Left renal cortex interstitium (tissue), 4 donors: ENCODE measurements at regions not wholly inside any gene's neighbourhood (a gene's known extent, or its start where the extent isn't known, plus 50 kb on each side); places are given as distances from the start of the nearest gene placed in this dataset.
"Not testable (repeated sequence)": the region's sequence is repeated elsewhere in the genome, so short reads cannot be mapped to it uniquely, and the experiment has no call there.

Experiments used
- DNase-seq, 4 donors: peaks; one replicate each; pipeline ENCODE4 v3.0.0-alpha.2; 2013; ENCODE audit warnings: low read depth in 4 of 4, low spot score in 2 of 4, missing footprints in 1 of 4

- DNase-seq, result no peak
Measured at GRCh38 chr6:165173484-165173883, 135.9 kb downstream of the C6orf118 start.

- DNase-seq, result no peak
Measured at GRCh38 chr6:165167861-165168260, 141.5 kb downstream of the C6orf118 start.

- no peak for DNase-seq
Measured at GRCh38 chr6:165167311-165167710, 142.1 kb downstream of the C6orf118 start.

GRCh38 chr6:165163519-165163918 is 145.9 kb downstream of the C6orf118 start:
- no peak for DNase-seq

GRCh38 chr6:165159460-165159859 is 149.9 kb downstream of the C6orf118 start:
- no peak for DNase-seq

GRCh38 chr6:165146456-165146855 is 162.9 kb downstream of the C6orf118 start:
- no peak for DNase-seq

GRCh38 chr6:165135889-165136288 is 173.5 kb downstream of the C6orf118 start:
- DNase-seq, result no peak

GRCh38 chr6:165129086-165129485 is 180.3 kb downstream of the C6orf118 start:
- no peak for DNase-seq

- not testable (repeated sequence) for DNase-seq
Measured at GRCh38 chr6:165127743-165128142, 181.7 kb downstream of the C6orf118 start.

GRCh38 chr6:165124681-165125080 is 184.7 kb downstream of the C6orf118 start:
- not testable (repeated sequence) for DNase-seq

- DNase-seq, result no peak
Measured at GRCh38 chr6:165119231-165120020, 190.0 kb downstream of the C6orf118 start.

GRCh38 chr6:165118736-165119135 is 190.7 kb downstream of the C6orf118 start:
- no peak for DNase-seq

- DNase-seq, result no peak
Measured at GRCh38 chr6:165117806-165118205, 191.6 kb downstream of the C6orf118 start.

GRCh38 chr6:165117121-165117520 is 192.3 kb downstream of the C6orf118 start:
- DNase-seq, result no peak

GRCh38 chr6:165110860-165111259 is 198.5 kb downstream of the C6orf118 start:
- DNase-seq, result no peak

- DNase-seq, result no peak
Measured at GRCh38 chr6:165109011-165109410, 200.4 kb downstream of the C6orf118 start.

GRCh38 chr6:165106261-165106660 is 203.1 kb downstream of the C6orf118 start:
- no peak for DNase-seq

- DNase-seq, result no peak
Measured at GRCh38 chr6:165098165-165098564, 211.2 kb downstream of the C6orf118 start.

- DNase-seq, result no peak
Measured at GRCh38 chr6:165096868-165097267, 212.5 kb downstream of the C6orf118 start.

- DNase-seq, result no peak
Measured at GRCh38 chr6:165096209-165096608, 213.2 kb downstream of the C6orf118 start.

GRCh38 chr6:165092881-165093595 is 216.4 kb downstream of the C6orf118 start:
- no peak for DNase-seq
